HG02884 (cell line): ENCODE measurements at regions not wholly inside any gene's neighbourhood (a gene's known extent, or its start where the extent isn't known, plus 50 kb on each side); places are given as distances from the start of the nearest gene placed in this dataset.
"Not testable (repeated sequence)": the region's sequence is repeated elsewhere in the genome, so short reads cannot be mapped to it uniquely, and the experiment has no call there.

Source experiments
- ATAC-seq: cut with Tn5 transposase; IDR thresholded peaks from one replicate; pipeline ENCODE4 v1.9.1; 2021; ENCODE audit warnings: mild to moderate bottlenecking, moderate library complexity; ENCODE audit not compliant: unreplicated experiment

- no peak for ATAC-seq
Measured at GRCh38 chr7:9036080-9036479, 602.7 kb downstream of the NXPH1 start.

GRCh38 chr7:9071160-9071762, 637.9 kb downstream of the NXPH1 start:
- no peak for ATAC-seq

- ATAC-seq = not testable (repeated sequence)
Measured at GRCh38 chr7:9075774-9076173, 642.4 kb downstream of the NXPH1 start.

GRCh38 chr7:9082203-9082602, 648.8 kb downstream of the NXPH1 start:
- no peak for ATAC-seq

- no peak for ATAC-seq
Measured at GRCh38 chr7:9083837-9084236, 650.4 kb downstream of the NXPH1 start.

- no peak for ATAC-seq
Measured at GRCh38 chr7:9091282-9091681, 657.9 kb downstream of the NXPH1 start.

GRCh38 chr7:9097565-9098060, 664.2 kb downstream of the NXPH1 start:
- no peak for ATAC-seq

- no peak for ATAC-seq
Measured at GRCh38 chr7:9100289-9100688, 666.9 kb downstream of the NXPH1 start.

- ATAC-seq = no peak
Measured at GRCh38 chr7:9102846-9103245, 669.4 kb downstream of the NXPH1 start.

- ATAC-seq = no peak
Measured at GRCh38 chr7:9106747-9107146, 673.3 kb downstream of the NXPH1 start.

- no peak for ATAC-seq
Measured at GRCh38 chr7:9120331-9120730, 686.9 kb downstream of the NXPH1 start.

- ATAC-seq = no peak
Measured at GRCh38 chr7:9124320-9124719, 690.9 kb downstream of the NXPH1 start.

- ATAC-seq = no peak
Measured at GRCh38 chr7:9125246-9125645, 691.8 kb downstream of the NXPH1 start.

GRCh38 chr7:9127901-9128300, 694.5 kb downstream of the NXPH1 start:
- ATAC-seq = no peak

- ATAC-seq = no peak
Measured at GRCh38 chr7:9148687-9149086, 715.3 kb downstream of the NXPH1 start.

- no peak for ATAC-seq
Measured at GRCh38 chr7:9149499-9150082, 716.2 kb downstream of the NXPH1 start.

- not testable (repeated sequence) for ATAC-seq
Measured at GRCh38 chr7:9163691-9164090, 730.3 kb downstream of the NXPH1 start.

- ATAC-seq = no peak
Measured at GRCh38 chr7:9175871-9176270, 742.5 kb downstream of the NXPH1 start.

GRCh38 chr7:9181356-9181755, 747.9 kb downstream of the NXPH1 start:
- no peak for ATAC-seq

- ATAC-seq = no peak
Measured at GRCh38 chr7:9186730-9187129, 753.3 kb downstream of the NXPH1 start.

- ATAC-seq = no peak
Measured at GRCh38 chr7:9189703-9190102, 756.3 kb downstream of the NXPH1 start.

- no peak for ATAC-seq
Measured at GRCh38 chr7:9192969-9193368, 759.6 kb downstream of the NXPH1 start.

GRCh38 chr7:9200626-9201025, 767.2 kb downstream of the NXPH1 start:
- no peak for ATAC-seq
